NCI-H2227 treated with DMSO at 0.1 percent for 48 hours (cell line): ENCODE measurements at regions not wholly inside any gene's neighbourhood (a gene's known extent, or its start where the extent isn't known, plus 50 kb on each side); places are given as distances from the start of the nearest gene placed in this dataset.
"Not testable (repeated sequence)": the region's sequence is repeated elsewhere in the genome, so short reads cannot be mapped to it uniquely, and the experiment has no call there.

Source experiments
- DNase-seq: peaks from one replicate; lab custom pipeline; 2025; lab: John Stamatoyannopoulos, UW

DNA sequence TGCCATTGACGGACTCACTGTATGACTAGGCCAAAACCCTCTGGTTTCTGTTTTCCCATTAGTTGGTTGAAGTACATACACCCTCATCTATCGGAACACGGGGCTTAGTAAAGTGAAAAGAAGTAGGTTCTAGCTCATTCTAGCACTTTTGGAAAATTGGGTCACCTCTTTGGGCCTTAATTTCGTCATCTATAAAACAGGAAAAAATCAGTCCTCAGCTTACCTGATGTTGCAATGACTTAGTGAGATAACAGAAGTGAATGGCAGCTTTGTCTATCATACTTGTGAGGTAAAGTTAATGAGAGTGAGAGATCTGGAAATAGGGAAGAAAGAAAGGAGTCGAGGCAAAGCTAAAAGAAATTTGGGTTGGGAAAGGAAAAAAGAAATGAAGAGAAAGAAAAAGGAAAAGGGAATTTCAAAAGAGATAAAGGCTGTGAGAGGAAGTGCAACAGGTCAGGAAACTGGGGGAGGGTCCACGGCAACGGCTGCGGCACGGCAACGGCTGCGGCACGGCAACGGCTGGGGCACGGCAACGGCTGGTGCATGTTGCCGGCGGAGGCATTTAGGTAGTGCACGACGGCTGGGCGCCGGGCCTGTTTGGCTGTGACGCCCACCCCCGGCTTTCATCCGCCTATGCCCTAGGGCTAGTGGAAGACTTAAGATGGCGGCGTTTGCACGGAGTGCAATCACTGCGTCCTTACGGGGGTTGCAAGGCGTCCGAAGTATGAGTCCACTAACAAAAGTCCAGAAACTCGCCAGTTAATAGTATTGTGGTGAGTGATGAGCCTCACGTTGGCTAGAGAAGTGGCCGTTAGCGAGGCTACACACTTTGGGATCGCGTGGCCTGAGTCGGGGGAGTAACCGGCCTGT lies 91.4 kb upstream of the XIST start:
- DNase-seq: peak; percentile 95

GRCh38 chrX:73940893-73941470 lies 88.5 kb upstream of the XIST start:
- DNase-seq: no peak

GRCh38 chrX:73937843-73938242 lies 85.3 kb upstream of the XIST start:
- DNase-seq: not testable (repeated sequence)

- DNase-seq: no peak
These were observed 80.0 kb upstream of the XIST start for GRCh38 chrX:73932522-73932921.

DNA sequence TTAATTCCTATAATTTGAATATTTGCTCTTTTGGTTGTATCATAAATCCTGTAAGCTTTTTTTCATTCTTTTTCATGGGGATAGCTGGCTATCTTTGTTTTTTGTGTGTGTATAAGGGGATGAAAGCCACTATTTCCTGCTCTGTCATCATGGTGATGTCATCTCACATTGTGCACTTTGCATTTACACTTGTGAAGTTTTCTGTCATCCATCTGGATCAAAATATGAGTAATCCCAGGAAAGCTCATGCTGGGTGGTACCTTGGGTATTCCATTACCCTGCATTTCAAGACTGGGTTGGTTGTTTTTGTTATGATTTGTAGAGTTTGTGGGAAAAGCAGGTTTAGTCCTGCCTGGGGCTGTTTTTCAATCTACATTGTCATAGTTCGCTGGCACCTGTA lies 77.8 kb upstream of the XIST start:
- no peak for DNase-seq

DNA sequence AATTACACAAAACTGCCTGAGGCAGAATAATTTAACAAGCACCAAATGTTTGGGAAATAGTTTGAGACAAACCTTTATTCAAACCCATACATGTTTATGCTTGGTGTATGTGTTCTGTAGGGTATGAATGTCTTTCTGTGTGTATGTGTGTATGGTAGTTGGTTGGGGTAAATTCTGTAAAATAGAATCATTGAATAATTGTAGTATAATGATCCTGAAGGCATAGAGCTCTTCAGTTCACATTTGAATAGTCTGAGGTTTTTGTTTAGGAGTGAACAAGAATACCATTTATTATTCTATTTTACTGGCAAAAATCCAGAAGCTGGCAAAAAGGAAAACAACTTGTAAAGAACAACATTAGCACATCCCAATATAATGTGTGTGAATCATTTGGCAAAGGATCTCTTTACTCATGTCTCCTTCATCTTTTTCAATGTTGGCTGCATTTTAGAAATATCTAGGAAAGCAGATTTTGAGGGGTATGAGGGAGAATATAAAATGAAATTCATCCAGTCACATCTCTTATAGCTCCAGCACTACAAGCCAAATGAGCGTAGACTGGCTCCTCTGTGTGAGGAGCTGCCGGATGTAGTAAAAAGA lies 70.4 kb upstream of the XIST start:
- no peak for DNase-seq

DNA sequence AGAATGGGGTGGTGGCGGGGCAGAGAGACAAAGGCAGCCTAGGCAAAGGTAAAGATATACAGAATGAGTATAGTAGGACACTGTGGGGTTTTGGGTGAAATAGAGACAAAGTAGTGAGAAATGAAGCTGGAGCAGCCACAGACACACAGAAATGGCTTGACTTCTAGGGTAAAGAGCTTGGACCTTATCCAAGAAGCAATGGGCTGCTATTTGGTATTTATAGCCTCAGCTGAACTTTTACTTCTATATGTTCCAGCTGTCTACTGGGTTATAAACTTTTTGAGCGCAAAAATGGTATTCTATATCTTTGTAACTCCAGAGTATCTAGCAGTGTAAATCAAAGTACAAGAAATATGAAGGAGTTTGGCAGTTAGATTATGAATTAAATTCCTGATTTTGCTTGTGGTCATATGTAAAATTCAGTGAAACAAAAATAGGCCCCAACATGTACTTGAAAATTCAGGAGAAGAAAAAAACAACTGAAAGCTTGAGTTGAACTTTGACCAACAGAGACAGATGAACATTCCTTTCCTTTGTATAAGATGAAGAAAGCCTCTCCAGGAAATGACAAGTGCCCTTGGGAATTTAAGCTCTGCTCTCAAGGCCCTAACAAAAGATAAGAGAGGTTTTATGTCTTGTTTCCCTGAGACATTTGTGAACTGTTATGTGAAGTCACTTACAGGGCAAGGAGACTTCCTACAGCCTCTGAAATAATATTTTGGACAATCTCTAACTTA lies 64.6 kb upstream of the XIST start:
- DNase-seq: no peak

- DNase-seq: no peak
These were observed 64.0 kb upstream of the XIST start for GRCh38 chrX:73916489-73916888.

DNA sequence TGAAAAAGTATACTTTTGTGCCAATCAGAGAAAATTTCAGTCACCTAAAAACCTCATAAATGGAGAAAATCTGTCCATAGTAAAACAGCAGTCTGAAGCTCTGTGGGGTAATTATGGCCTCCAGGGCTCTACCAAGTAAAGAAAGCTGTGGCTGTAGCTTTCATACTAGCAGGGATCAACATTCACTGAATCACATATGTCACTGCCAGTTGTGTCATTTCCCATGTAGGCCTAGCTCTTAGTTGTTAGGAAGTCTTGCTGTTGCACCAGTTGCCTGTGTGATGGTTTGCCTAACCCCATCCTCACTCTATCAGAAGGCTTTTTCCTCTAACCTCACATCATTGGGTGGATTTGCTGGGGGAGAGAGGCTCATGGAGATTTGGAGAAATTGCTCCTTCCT lies 62.3 kb upstream of the XIST start:
- not testable (repeated sequence) for DNase-seq

DNA sequence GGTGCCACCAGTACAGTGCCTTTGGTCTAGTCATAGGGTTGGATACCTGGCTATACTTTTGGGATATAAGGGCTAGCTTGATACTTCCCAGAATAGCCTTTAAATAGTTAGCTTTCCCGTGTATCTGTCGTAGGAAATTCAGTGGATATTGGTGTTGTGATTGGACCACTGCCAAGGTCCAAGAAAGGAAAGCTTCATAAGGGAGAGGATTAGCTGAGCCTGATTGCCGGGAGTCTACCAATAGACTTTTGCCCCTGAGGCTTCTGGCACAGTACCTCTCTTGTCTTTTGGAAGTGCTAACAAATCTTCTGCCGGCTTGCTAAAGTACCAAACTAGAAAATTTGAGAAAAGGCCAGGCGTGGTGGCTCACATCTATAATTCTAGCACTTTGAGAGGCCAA lies 61.1 kb upstream of the XIST start:
- no peak for DNase-seq

GRCh38 chrX:73911946-73912345 lies 59.4 kb upstream of the XIST start:
- not testable (repeated sequence) for DNase-seq

DNA sequence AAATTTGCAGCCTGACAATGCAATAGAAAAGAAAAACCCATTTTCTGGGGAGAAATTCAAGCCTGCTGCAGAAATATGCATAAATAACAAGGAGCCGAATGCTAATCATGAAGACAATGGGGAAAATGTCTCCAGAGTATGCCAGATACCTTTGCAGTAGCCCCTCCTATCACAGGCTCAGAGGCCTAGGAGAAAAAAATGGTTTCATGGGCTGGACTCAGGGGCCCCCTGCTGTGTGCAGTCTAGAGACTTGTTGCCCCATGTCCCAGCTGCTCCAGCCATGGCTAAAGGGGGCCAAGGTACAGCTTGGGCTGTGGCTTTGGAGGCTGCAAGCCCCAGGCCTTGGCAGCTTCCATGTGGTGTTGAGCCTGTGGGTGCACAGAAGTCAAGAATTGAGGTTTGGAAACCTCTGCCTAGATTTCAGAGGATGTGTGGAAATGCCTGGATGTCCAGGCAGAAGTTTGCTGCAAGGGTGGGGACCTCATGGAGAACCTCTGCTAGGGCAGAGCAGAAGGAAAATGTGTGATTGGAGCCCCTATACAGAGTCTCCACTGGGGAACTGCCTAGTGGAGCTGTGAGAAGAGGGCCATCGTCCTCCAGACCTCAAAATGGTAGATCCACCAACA lies 53.3 kb upstream of the XIST start:
- not testable (repeated sequence) for DNase-seq

DNA sequence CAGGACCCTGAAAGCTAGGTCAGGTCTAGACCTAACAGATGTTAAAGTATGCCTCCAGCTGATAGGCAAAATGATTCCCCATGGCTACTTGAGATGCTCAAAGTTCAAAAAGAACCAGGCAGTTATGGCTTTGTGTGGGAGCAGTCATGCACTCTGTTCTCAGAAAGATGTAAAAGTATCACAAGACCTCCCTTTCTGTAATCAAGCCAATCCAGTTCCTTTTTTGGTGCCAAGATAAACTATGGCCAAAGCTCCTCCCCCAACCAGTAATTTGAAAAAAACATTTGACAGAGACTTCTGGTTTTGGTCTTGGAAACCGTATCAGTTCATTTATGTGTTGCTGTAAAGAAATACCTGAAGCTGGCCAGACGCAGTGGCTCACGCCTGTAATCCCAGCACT lies 51.4 kb upstream of the XIST start:
- no peak for DNase-seq
